ENCODE measurements at regions not wholly inside any gene's neighbourhood (a gene's known extent, or its start where the extent isn't known, plus 50 kb on each side); places are given as distances from the start of the nearest gene placed in this dataset.
A peak's percentile ranks its signal among the peaks of the same experiment; 100 is the strongest.

- no peak for DNase-seq (ENCODE audit: low read depth in 2 of 2)
These were observed 268.4 kb downstream of the IRS1 start for GRCh38 chr2:226531061-226531810.

GRCh38 chr2:226529556-226529955 lies 270.1 kb downstream of the IRS1 start:
- no peak for DNase-seq (ENCODE audit: low read depth in 2 of 2)

DNA sequence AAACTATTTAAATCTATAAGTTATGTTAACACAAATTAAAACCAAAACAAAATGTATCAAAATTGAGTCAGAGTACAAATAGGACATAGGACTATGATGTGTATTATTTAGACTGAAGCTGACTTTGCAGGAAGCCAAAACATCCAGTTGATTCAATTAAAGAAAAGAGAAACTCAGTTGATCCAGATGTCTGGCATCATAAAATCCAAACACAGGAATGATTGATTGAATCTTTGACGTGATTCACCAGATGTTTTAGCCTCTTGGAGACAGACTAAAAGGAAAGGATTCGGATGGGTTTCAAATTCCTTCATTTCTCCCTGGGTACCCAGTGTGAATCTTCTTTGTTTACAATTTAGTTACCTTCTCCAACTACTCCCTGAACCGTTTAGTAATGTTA lies 272.9 kb downstream of the IRS1 start:
- DNase-seq (ENCODE audit: low read depth in 2 of 2) = no peak

DNA sequence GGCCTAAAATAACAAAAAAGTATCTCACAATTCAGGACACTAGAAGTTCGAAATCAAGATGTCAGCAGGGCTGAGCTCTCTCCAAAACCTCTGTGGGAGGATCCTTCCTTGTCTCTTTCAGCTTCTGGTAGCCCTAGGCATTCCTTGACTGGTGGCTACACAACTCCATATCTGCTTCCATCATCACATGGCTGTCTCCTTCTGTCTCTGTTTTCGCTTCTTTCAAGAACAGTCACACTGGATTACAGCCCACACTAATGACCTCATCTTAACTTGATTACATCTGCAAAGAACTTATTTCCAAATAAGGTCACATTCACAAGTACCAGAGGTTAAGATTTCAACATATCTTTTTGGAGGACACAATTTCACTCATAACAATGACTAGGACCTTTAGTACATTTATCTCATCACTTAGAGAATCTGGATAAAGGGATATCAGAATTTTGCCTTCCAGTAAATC lies 275.2 kb downstream of the IRS1 start:
- peak in 1 of 2 donors; percentile 12 for DNase-seq (ENCODE audit: low read depth in 2 of 2)

DNA sequence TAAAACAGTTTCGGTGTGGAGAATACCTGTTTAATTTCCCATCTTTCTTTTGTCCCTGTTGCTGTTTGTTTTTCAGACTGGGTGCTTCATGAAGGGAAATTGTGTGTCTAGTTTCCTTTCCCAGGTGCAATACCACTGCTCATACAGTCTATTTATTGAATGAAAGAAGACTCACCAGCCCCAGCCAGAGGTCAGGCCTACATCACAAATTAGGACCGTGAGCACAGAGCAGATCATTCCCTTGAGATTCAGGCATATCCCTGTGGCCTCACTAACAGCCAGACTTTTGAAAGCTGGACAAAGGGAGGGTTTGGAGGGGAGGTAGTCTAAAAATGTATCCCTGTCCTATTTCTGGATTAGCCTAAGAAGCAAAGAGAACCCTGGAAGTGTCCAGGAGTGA lies 278.9 kb downstream of the IRS1 start:
- DNase-seq (ENCODE audit: low read depth in 2 of 2) = no peak

- DNase-seq (ENCODE audit: low read depth in 2 of 2) = no peak
These were observed 284.1 kb downstream of the IRS1 start for GRCh38 chr2:226515344-226516055.

DNA sequence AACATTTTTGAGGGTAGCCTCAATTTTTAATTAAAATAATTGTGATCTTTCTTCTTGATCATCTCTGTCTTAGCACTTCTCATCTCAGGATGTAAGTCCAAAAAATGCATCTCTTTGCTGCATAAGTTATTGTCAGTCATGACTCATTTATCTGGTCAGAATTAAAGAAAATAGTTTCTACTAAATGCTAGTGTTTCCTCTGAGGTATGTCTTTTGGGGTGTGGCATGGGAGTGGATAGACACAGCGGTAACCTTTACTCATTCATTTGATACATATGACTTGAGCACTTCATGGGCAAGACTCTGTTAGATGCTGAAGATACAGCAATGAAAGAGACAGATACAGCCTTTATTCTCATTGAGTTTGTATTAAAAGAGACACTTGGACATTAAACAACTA lies 284.7 kb downstream of the IRS1 start:
- no peak for DNase-seq (ENCODE audit: low read depth in 2 of 2)

- no peak for DNase-seq (ENCODE audit: low read depth in 2 of 2)
These were observed 288.3 kb downstream of the IRS1 start for GRCh38 chr2:226511311-226511710.

- no peak for DNase-seq (ENCODE audit: low read depth in 2 of 2)
These were observed 290.9 kb downstream of the IRS1 start for GRCh38 chr2:226508683-226509082.

DNA sequence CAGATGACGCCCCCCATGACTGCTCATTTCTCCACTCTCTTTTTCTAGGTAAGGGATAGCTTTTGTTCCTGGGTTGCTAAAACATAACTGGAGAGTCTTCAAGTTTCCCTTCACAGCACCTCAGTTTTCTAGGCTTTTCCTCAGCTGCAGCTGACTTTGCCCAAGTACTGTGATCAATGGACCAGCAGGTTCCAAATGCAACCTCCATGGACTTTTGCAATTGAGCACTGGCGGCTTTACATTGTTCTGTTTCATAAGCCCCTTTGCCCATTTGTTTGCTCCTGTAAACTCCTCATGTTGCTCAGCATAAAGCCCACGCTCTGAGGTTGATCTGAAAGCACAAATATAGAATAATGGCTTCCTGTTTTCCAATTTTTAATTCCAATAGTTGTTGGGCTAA lies 291.6 kb downstream of the IRS1 start:
- no peak for DNase-seq (ENCODE audit: low read depth in 2 of 2)

GRCh38 chr2:226497146-226497909 lies 302.3 kb downstream of the IRS1 start:
- no peak for DNase-seq (ENCODE audit: low read depth in 2 of 2)

DNA sequence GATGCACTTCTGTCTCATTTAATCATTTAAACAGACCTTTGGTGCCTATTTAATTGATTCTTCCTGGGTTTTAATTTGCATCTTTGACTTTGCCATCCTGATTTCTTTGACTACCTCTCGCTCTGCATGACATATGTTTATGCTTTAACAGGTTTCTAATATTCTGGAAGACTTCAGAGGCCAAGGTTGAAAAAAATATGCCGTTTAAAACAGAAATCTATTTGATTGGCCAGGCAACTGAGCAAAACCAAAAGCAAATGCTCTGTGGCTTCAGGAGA lies 303.4 kb downstream of the IRS1 start:
- no peak for DNase-seq (ENCODE audit: low read depth in 2 of 2)

GRCh38 chr2:226495466-226496272 lies 304.0 kb downstream of the IRS1 start:
- DNase-seq (ENCODE audit: low read depth in 2 of 2) = no peak

GRCh38 chr2:226491112-226491511 lies 308.5 kb downstream of the IRS1 start:
- DNase-seq (ENCODE audit: low read depth in 2 of 2) = no peak

GRCh38 chr2:226489775-226490541 lies 309.7 kb downstream of the IRS1 start:
- DNase-seq (ENCODE audit: low read depth in 2 of 2) = peak in 1 of 2 donors; percentile 51

DNA sequence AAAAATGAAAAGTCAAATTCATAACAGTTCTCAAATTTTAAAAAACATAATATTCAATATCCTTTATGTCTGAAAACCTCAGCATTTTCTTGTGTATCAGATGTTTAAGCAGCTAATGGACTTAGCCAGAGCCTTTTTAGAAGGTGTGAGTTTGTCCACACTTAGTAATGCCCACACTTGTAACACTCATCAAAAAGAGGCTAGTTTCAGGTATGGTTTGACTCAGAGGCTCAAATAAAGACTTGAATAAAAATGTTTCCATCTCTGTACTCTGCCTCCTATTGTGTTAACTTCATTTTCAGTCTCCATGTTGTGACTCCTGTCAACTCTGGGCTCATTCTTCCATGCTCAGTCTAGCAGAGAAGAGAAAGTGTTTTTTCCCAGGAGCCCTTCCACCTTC lies 311.6 kb downstream of the IRS1 start:
- no peak for DNase-seq (ENCODE audit: low read depth in 2 of 2)

DNA sequence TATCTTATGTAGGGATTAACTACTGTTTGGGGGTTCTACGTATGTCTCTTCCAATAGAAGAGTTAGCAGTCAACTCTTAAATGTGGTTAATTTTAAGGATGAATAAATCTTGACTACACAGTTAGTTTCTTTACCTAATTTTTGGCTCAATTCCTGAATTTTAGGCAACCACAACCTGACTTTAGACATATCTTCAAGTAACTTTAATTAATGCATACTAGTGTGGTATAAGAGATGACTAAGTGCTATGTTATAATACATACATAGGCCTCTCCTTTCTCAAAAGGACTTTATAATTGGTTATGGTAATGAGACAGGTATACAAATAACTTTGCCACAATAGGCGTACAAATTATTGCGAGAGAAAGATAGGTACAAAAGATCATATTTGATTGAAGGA lies 312.0 kb downstream of the IRS1 start:
- no peak for DNase-seq (ENCODE audit: low read depth in 2 of 2)

DNA sequence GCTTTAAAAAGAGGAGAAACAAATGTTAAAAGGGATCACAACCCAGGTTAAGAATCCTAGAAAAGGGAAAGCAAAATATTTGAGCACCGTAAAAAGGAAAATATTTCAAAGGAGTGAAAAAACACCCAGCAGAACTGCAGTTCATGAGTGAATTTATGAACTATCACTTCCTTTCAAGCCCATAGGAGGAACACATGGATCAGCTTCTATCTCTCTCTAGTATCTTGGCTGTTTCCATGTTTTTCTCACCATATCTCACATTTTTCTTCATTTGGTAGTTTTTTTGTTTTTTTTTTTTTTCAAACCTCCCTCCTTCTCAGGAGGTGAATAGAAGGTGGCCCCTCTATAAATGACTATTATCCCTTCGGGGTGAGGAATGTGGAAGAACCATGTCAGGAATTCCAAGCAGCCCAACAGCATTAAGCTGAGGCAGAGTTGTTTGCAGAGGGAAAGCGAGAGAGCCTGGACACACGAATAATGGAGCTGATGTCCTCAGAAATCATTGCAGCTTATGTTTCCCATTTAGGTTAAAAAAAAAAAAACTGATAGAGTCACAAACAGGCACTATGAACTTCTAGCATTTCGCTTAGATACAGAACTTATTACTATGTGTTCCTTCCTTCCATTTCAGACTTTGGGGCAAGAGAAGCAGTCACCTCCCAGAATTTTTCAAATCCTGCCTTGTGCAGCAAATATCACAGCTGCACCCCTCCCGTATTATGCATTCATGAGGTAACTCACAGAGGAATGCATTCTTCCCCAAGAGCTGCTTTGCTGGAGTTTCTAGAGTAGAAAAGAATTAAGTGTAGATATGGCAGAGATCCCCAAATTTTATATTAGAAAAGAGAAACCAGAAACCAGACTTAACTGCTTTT lies 315.6 kb downstream of the IRS1 start:
- DNase-seq (ENCODE audit: low read depth in 2 of 2) = no peak

DNA sequence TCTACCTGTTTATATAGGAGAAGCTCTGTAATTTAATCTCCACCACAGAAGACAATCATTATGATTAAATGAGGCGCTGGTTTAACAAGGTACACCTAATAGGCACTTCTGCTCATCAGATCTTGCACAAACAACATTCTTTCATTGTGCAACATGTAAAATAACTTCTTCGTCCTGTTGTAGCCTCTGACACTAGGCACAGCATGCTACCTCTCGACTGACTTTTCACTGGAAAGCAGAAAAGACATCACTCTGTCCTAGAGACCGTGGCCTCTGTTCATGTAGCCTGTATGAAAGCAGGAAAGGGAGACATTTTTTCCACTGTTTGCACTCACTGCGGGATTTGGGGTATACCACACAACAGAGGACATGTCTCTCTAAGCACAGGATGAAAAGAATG lies 316.5 kb downstream of the IRS1 start:
- DNase-seq (ENCODE audit: low read depth in 2 of 2) = no peak

Measured in lung microvascular endothelial cell (primary cell).